SK-N-SH treated with all-trans-retinoic acid at 6 μM for 48 hours (cell line): ENCODE measurements at regions not wholly inside any gene's neighbourhood (a gene's known extent, or its start where the extent isn't known, plus 50 kb on each side); places are given as distances from the start of the nearest gene placed in this dataset.

ENCODE experiments used
- ATAC-seq: fragments of 200-7000 bp; cut with Tn5 transposase; 3 replicates; pipeline ENCODE4 v1.9.1; 2020; ENCODE audit warnings: mild to moderate bottlenecking, moderate library complexity
- ARNTL ChIP-seq: fragments of 450-650 bp; formaldehyde crosslinking; IDR thresholded peaks from 2 replicates; pipeline ENCODE4 v1.5.0; 2020; ENCODE audit warnings: low read depth, mild to moderate bottlenecking, moderate library complexity, borderline replicate concordance
- BACH2 ChIP-seq: fragments of 250-450 bp; sonication (Bioruptor Pico); IDR thresholded peaks from 2 replicates; pipeline ENCODE4 v1.9.0; 2021; ENCODE audit warnings: mild to moderate bottlenecking, borderline replicate concordance
- CSDC2 ChIP-seq: fragments of 250-450 bp; sonication (Bioruptor Pico); IDR thresholded peaks from 2 replicates; pipeline ENCODE4 v1.5.0; 2020; ENCODE audit warnings: mild to moderate bottlenecking, moderate library complexity
- CSRNP3 ChIP-seq: fragments of 250-450 bp; sonication (Bioruptor Pico); IDR thresholded peaks from 2 replicates; pipeline ENCODE4 v1.5.1; 2021; ENCODE audit warnings: mild to moderate bottlenecking, moderate library complexity
- ESRRG ChIP-seq: fragments of 250-450 bp; sonication (Bioruptor Pico); IDR thresholded peaks from 2 replicates; pipeline ENCODE4 v1.6.1; 2021; ENCODE audit warnings: mild to moderate bottlenecking
- ISL1 ChIP-seq: fragments of 250-450 bp; sonication (Bioruptor Pico); IDR thresholded peaks from 2 replicates; pipeline ENCODE4 v2.1.2; 2022; ENCODE audit warnings: mild to moderate bottlenecking, moderate library complexity
- PATZ1 ChIP-seq: fragments of 250-450 bp; sonication (Bioruptor Pico); IDR thresholded peaks from 2 replicates; pipeline ENCODE4 v1.8.0; 2020; ENCODE audit warnings: mild to moderate bottlenecking, moderate library complexity, borderline replicate concordance
- POU6F1 ChIP-seq: fragments of 250-450 bp; sonication (Bioruptor Pico); IDR thresholded peaks from 2 replicates; pipeline ENCODE4 v1.8.0; 2021; ENCODE audit warnings: low read depth, mild to moderate bottlenecking, moderate library complexity, borderline replicate concordance
- PPARA ChIP-seq: fragments of 250-450 bp; sonication (Bioruptor Pico); IDR thresholded peaks from 2 replicates; pipeline ENCODE4 v1.5.0; 2020; ENCODE audit warnings: mild to moderate bottlenecking, borderline replicate concordance
- RARB ChIP-seq: fragments of 250-450 bp; sonication (Bioruptor Pico); IDR thresholded peaks from 2 replicates; pipeline ENCODE4 v1.8.0; 2021; ENCODE audit warnings: mild to moderate bottlenecking, moderate library complexity
- SNAI2 ChIP-seq: fragments of 250-450 bp; sonication (Bioruptor Pico); IDR thresholded peaks from 2 replicates; pipeline ENCODE4 v1.5.0; 2020; ENCODE audit warnings: mild to moderate bottlenecking, moderate library complexity
- TCF4 ChIP-seq: fragments of 250-450 bp; sonication (Bioruptor Pico); IDR thresholded peaks from 2 replicates; pipeline ENCODE4 v1.8.0; 2021; ENCODE audit warnings: mild to moderate bottlenecking, moderate library complexity, borderline replicate concordance
- TOX ChIP-seq: fragments of 250-450 bp; sonication (Bioruptor Pico); IDR thresholded peaks from 2 replicates; pipeline ENCODE4 v1.8.0; 2021; ENCODE audit warnings: mild to moderate bottlenecking, moderate library complexity, borderline replicate concordance
- TSHZ2 ChIP-seq: fragments of 250-450 bp; sonication (Bioruptor Pico); IDR thresholded peaks from 2 replicates; pipeline ENCODE4 v1.5.0; 2020; ENCODE audit warnings: mild to moderate bottlenecking, moderate library complexity
- ZC3H10 ChIP-seq: fragments of 250-450 bp; sonication (Bioruptor Pico); IDR thresholded peaks from 2 replicates; pipeline ENCODE4 v1.5.1; 2021; ENCODE audit warnings: mild to moderate bottlenecking, moderate library complexity
- ZFP3 ChIP-seq: fragments of 250-450 bp; sonication (Bioruptor Pico); IDR thresholded peaks from 2 replicates; pipeline ENCODE4 v1.5.0; 2020; ENCODE audit warnings: mild to moderate bottlenecking, moderate library complexity
- ZFP30 ChIP-seq: fragments of 450-650 bp; formaldehyde crosslinking; IDR thresholded peaks from 2 replicates; pipeline ENCODE4 v1.5.0; 2022; ENCODE audit warnings: mild to moderate bottlenecking, moderate library complexity
- ZNF565 ChIP-seq: fragments of 450-650 bp; formaldehyde crosslinking; conservative IDR thresholded peaks from 2 replicates; pipeline ENCODE4 v1.5.0; 2020; ENCODE audit warnings: low read depth, mild to moderate bottlenecking, moderate library complexity
- ZNF70 ChIP-seq: fragments of 450-650 bp; formaldehyde crosslinking; IDR thresholded peaks from 2 replicates; pipeline ENCODE4 v1.5.0; 2020; ENCODE audit warnings: mild to moderate bottlenecking, moderate library complexity
- ZNF8 ChIP-seq: fragments of 450-650 bp; formaldehyde crosslinking; IDR thresholded peaks from 2 replicates; pipeline ENCODE4 v1.5.0; 2020; ENCODE audit warnings: mild to moderate bottlenecking, moderate library complexity

GRCh38 chr5:3654515-3654914, 58.9 kb downstream of the IRX1 start:
- ATAC-seq: no peak
- no peak for TF ChIP-seq ZC3H10 (CRISPR knock-in tag)
- TF ChIP-seq CSDC2 (CRISPR knock-in tag): no peak
- TF ChIP-seq ZNF565 (CRISPR knock-in tag): no peak
- no peak for TF ChIP-seq ESRRG (CRISPR knock-in tag)
- no peak for TF ChIP-seq BACH2
- no peak for TF ChIP-seq PPARA
- no peak for TF ChIP-seq ZFP30 (CRISPR knock-in tag)
- no peak for TF ChIP-seq RARB
- no peak for TF ChIP-seq ZNF70 (CRISPR knock-in tag)
- no peak for TF ChIP-seq ZNF8 (CRISPR knock-in tag)
- TF ChIP-seq POU6F1 (CRISPR knock-in tag): no peak
- no peak for TF ChIP-seq ZFP3 (CRISPR knock-in tag)
- TF ChIP-seq ARNTL: no peak
- TF ChIP-seq TOX (CRISPR knock-in tag): no peak

GRCh38 chr5:3656803-3657202, 61.2 kb downstream of the IRX1 start:
- ATAC-seq: no peak
- TF ChIP-seq ISL1 (CRISPR knock-in tag) (no peak), SNAI2 (CRISPR knock-in tag) (no peak), TCF4 (no peak), ESRRG (CRISPR knock-in tag) (no peak), POU6F1 (CRISPR knock-in tag) (no peak), TSHZ2 (CRISPR knock-in tag) (no peak), ZFP30 (CRISPR knock-in tag) (no peak), CSDC2 (CRISPR knock-in tag) (no peak), PPARA (no peak), CSRNP3 (CRISPR knock-in tag) (no peak), TOX (CRISPR knock-in tag) (no peak), ZNF8 (CRISPR knock-in tag) (no peak), BACH2 (no peak), PATZ1 (CRISPR knock-in tag) (no peak)

GRCh38 chr5:3657364-3658022, 61.9 kb downstream of the IRX1 start:
- no peak for ATAC-seq

More at GRCh38 chr5:3657364-3658022, 61.9 kb downstream of the IRX1 start:
- TF ChIP-seq ESRRG (CRISPR knock-in tag): no peak
- TF ChIP-seq CSDC2 (CRISPR knock-in tag): no peak
- no peak for TF ChIP-seq TSHZ2 (CRISPR knock-in tag)
- no peak for TF ChIP-seq PPARA
